ENCODE measurements at regions not wholly inside any gene's neighbourhood (a gene's known extent, or its start where the extent isn't known, plus 50 kb on each side); places are given as distances from the start of the nearest gene placed in this dataset.

DNA sequence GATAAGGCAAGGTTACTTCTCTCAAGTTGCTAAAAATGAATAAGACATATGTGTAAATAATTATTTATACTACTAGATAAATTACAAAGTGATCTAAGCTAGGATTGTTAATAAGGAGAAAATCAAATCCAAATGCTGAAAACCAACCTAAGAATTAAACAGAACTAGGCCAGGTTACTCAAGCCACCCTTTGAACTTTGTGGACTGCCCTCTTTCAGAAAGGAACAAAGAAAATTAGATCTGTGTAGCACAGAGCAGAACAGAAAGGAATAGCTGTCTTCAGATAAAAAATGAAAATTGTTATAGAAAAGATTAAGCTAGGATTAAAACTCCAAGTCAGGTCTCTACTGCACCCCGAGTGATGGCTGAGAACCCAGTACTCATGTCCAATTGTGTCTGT, 158.2 kb upstream of the LRIG1 start (continued):
- TF ChIP-seq CTCF (IDR thresholded peaks at IDR 0.05; ENCODE audit: low read depth, low read length, missing input control) = no peak

DNA sequence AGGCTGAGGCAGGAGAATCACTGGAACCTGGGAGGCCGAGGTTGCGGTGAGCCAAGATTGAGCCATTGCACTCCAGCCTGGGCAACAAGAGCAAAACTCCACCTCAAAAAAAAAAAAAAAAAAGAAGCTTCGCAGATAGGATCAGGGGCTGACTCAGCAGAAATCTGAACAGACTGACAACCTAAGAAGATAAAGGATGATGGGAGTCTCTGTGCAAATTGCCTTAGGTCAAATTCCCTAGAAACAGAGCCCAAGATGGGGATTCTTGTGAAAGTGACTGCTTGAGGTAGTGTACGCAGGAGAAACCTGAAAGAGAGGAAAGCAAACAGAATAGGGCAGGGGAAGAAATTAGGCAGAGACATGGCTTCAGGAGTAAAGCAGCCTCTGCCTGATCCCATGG, 160.8 kb upstream of the LRIG1 start:
- Histone ChIP-seq H3K27ac (ENCODE audit: low read depth in 1 of 2, low read length in 2 of 2) (no peak overlapping the region), H3K9me3 (ENCODE audit: control insufficient read depth in 4 of 4, low read length in 3 of 4) (no peaks in the 10 kb centered on the region), H3K27me3 (ENCODE audit: control insufficient read depth in 4 of 4, insufficient read depth in 4 of 4, low read length in 3 of 4) (no peaks in the 10 kb centered on the region), H3K36me3 (ENCODE audit: control insufficient read depth in 4 of 4, insufficient read depth in 3 of 4, low read depth in 1 of 4, low read length in 3 of 4) (no peaks in the 10 kb centered on the region), H3K9ac (ENCODE audit: low read depth in 1 of 2, low read length in 2 of 2) (no peak overlapping the region), H3K4me3 (ENCODE audit: low read depth in 1 of 3, low read length in 3 of 3) (no peak overlapping the region), H3K4me1 (ENCODE audit: control insufficient read depth in 4 of 4, insufficient read depth in 4 of 4, low read length in 3 of 4) (peaks cover 0 to 8% (median 7%) of the 10 kb centered on the region in 4 donors)
- TF ChIP-seq SP1 (IDR thresholded peaks at IDR 0.05) = no peak
- TF ChIP-seq ATF3 (IDR thresholded peaks at IDR 0.05) = no peak
- TF ChIP-seq FOXA2 (IDR thresholded peaks at IDR 0.05) = no peak
- no peak for TF ChIP-seq NR2F2 (IDR thresholded peaks at IDR 0.05)
- TF ChIP-seq TAF1 (conservative IDR thresholded peaks at IDR 0.05) = no peak
- no peak for TF ChIP-seq HNF4G (IDR thresholded peaks at IDR 0.05)
- no peak for TF ChIP-seq GABPA (IDR thresholded peaks at IDR 0.05 in 1 of 2, conservative IDR thresholded peaks at IDR 0.05 in 1 of 2)
- TF ChIP-seq RAD21 (IDR thresholded peaks at IDR 0.05) = no peak
- TF ChIP-seq, protein P1, sequence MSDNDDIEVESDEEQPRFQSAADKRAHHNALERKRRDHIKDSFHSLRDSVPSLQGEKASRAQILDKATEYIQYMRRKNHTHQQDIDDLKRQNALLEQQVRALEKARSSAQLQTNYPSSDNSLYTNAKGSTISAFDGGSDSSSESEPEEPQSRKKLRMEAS (IDR thresholded peaks at IDR 0.05) = no peak
- WGBS = 92% methylated on average over 4 of the region's 4 CpGs
- no peak for DNase-seq (ENCODE audit: low spot score)

- Histone ChIP-seq H3K9ac (ENCODE audit: low read depth in 1 of 2, low read length in 2 of 2) (no peak overlapping the region), H3K27me3 (ENCODE audit: control insufficient read depth in 4 of 4, insufficient read depth in 4 of 4, low read length in 3 of 4) (no peaks in the 10 kb centered on the region), H3K36me3 (ENCODE audit: control insufficient read depth in 4 of 4, insufficient read depth in 3 of 4, low read depth in 1 of 4, low read length in 3 of 4) (no peaks in the 10 kb centered on the region), H3K9me3 (ENCODE audit: control insufficient read depth in 4 of 4, low read length in 3 of 4) (no peaks in the 10 kb centered on the region), H3K4me3 (ENCODE audit: low read depth in 1 of 3, low read length in 3 of 3) (no peak overlapping the region), H3K4me1 (ENCODE audit: control insufficient read depth in 4 of 4, insufficient read depth in 4 of 4, low read length in 3 of 4) (peaks cover 0 to 8% (median 7%) of the 10 kb centered on the region in 4 donors), H3K27ac (ENCODE audit: low read depth in 1 of 2, low read length in 2 of 2) (no peak overlapping the region)
- TF ChIP-seq HNF4G (IDR thresholded peaks at IDR 0.05) (no peak), CTCF (IDR thresholded peaks at IDR 0.05; ENCODE audit: low read depth, low read length, missing input control) (no peak), HNF4A (conservative IDR thresholded peaks at IDR 0.05) (no peak), TAF1 (conservative IDR thresholded peaks at IDR 0.05) (no peak), RXRA (IDR thresholded peaks at IDR 0.05) (no peak), YY1 (IDR thresholded peaks at IDR 0.05) (no peak), FOXA2 (IDR thresholded peaks at IDR 0.05) (no peak), ATF3 (IDR thresholded peaks at IDR 0.05) (no peak), FOXA1 (IDR thresholded peaks at IDR 0.05) (no peak), NR2F2 (IDR thresholded peaks at IDR 0.05) (no peak), EGR1 (IDR thresholded peaks at IDR 0.05; ENCODE audit: low read depth in 2 of 2) (no peak), RAD21 (IDR thresholded peaks at IDR 0.05) (no peak)
- TF ChIP-seq, protein P2, sequence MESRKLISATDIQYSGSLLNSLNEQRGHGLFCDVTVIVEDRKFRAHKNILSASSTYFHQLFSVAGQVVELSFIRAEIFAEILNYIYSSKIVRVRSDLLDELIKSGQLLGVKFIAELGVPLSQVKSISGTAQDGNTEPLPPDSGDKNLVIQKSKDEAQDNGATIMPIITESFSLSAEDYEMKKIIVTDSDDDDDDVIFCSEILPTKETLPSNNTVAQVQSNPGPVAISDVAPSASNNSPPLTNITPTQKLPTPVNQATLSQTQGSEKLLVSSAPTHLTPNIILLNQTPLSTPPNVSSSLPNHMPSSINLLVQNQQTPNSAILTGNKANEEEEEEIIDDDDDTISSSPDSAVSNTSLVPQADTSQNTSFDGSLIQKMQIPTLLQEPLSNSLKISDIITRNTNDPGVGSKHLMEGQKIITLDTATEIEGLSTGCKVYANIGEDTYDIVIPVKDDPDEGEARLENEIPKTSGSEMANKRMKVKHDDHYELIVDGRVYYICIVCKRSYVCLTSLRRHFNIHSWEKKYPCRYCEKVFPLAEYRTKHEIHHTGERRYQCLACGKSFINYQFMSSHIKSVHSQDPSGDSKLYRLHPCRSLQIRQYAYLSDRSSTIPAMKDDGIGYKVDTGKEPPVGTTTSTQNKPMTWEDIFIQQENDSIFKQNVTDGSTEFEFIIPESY (IDR thresholded peaks at IDR 0.05) = no peak
- DNase-seq (ENCODE audit: low spot score) = no peak
- 91% methylated on average over 6 of the region's 6 CpGs for WGBS
These were observed 162.1 kb upstream of the LRIG1 start for GRCh38 chr3:66662894-66663293.

Measured in liver (tissue), 8 donors.